H1 (cell line): ENCODE measurements at regions not wholly inside any gene's neighbourhood (a gene's known extent, or its start where the extent isn't known, plus 50 kb on each side); places are given as distances from the start of the nearest gene placed in this dataset.

Experiments used
- CTCF ChIA-PET: fragments of 300-600 bp; sonication (Branson Sonifier 250); formaldehyde crosslinking; loops from one replicate; lab custom pipeline; 2021; ENCODE audit not compliant: partially characterized antibody; lab: Charles Lee
- POLR2A ChIA-PET: fragments of 300-600 bp; sonication (Branson Sonifier 250); formaldehyde crosslinking; loops from one replicate; lab custom pipeline; 2021; ENCODE audit warnings: inconsistent platforms; ENCODE audit not compliant: partially characterized antibody; lab: Charles Lee
- DNase-seq, 2 experiments: peaks; one replicate each; pipeline versions ENCODE4 v3.0.0 to v3.0.0-alpha.2; 2010 to 2022; ENCODE audit warnings: low spot score in 2 of 2, low read depth in 1 of 2, mixed read lengths in 1 of 2
- FAIRE-seq: peaks from 2 replicates; lab custom pipeline; 2011; peaks lifted over from hg19 to GRCh38; lab: Jason Lieb, UNC
- H2AFZ ChIP-seq: 2 replicates; pipeline ENCODE4 v1.8.1; 2012; ENCODE audit warnings: low read length, inconsistent platforms
- H2AK5ac ChIP-seq: 2 replicates; pipeline ENCODE4 v1.6.1; 2013; ENCODE audit warnings: low read depth, low read length
- H2BK120ac ChIP-seq: replicated peaks from 2 replicates; pipeline ENCODE3; 2013; ENCODE audit warnings: low read depth, low read length, inconsistent platforms
- H2BK12ac ChIP-seq: 2 replicates; pipeline ENCODE4 v1.6.1; 2013; ENCODE audit warnings: low read depth, low read length
- H2BK15ac ChIP-seq: 2 replicates; pipeline ENCODE4 v1.6.1; 2013; ENCODE audit warnings: low read length
- H2BK20ac ChIP-seq: 2 replicates; pipeline ENCODE4 v1.6.1; 2013; ENCODE audit warnings: low read length
- H2BK5ac ChIP-seq: 2 replicates; pipeline ENCODE4 v1.6.1; 2013; ENCODE audit warnings: low read depth, low read length
- H3K14ac ChIP-seq: 2 replicates; pipeline ENCODE4 v1.6.1; 2013; ENCODE audit warnings: inconsistent platforms; ENCODE audit not compliant: insufficient read length
- H3K18ac ChIP-seq: 2 replicates; pipeline ENCODE4 v1.6.1; 2013; ENCODE audit warnings: low read length; ENCODE audit errors: extremely low read depth
- H3K23ac ChIP-seq: 2 replicates; pipeline ENCODE4 v1.6.1; 2013; ENCODE audit warnings: inconsistent platforms; ENCODE audit not compliant: insufficient read length
- H3K23me2 ChIP-seq: 2 replicates; pipeline ENCODE4 v1.6.1; 2013; ENCODE audit warnings: low read depth, low read length
- H3K27ac ChIP-seq: 2 replicates; pipeline ENCODE4 v1.6.1; 2011; ENCODE audit warnings: low read depth, low read length, inconsistent platforms
- H3K27me3 ChIP-seq, 4 experiments: replicated peaks in 1 of 4; 1 replicate in 1 of 4; 2 replicates in 3 of 4; pipeline versions ENCODE4 v1.6.1 to v1.8.1; 2011 to 2013; ENCODE audit warnings: low read length in 3 of 4, mild to moderate bottlenecking in 3 of 4, inconsistent platforms in 2 of 4, mixed read lengths in 2 of 4, moderate library complexity in 1 of 4; ENCODE audit not compliant: control insufficient read depth in 3 of 4, insufficient read depth in 3 of 4; ENCODE audit errors: extremely low read depth in 1 of 4
- H3K36me3 ChIP-seq, 4 experiments: 2 replicates each; pipeline versions ENCODE4 v1.6.1 to v1.8.1; 2011 to 2013; ENCODE audit warnings: mild to moderate bottlenecking in 4 of 4, low read length in 3 of 4, moderate library complexity in 2 of 4, control low read depth in 1 of 4, inconsistent platforms in 1 of 4; ENCODE audit not compliant: insufficient read depth in 4 of 4, control insufficient read depth in 2 of 4
- H3K4ac ChIP-seq: replicated peaks from 2 replicates; pipeline ENCODE3; 2013; ENCODE audit warnings: low read length, low read depth, mixed read lengths, inconsistent platforms; ENCODE audit not compliant: insufficient read length
- H3K4me1 ChIP-seq, 4 experiments: replicated peaks in 1 of 4; 1 replicate in 1 of 4; 2 replicates in 3 of 4; pipeline versions ENCODE4 v1.6.1 to v1.8.1; 2011 to 2013; ENCODE audit warnings: low read length in 3 of 4, inconsistent platforms in 2 of 4, mixed read lengths in 1 of 4; ENCODE audit not compliant: insufficient read depth in 4 of 4, control insufficient read depth in 3 of 4
- H3K4me2 ChIP-seq, 2 experiments: 2 replicates each; pipeline versions ENCODE4 v1.6.1 to v1.8.1; 2011 to 2013; ENCODE audit warnings: low read depth in 2 of 2, low read length in 2 of 2, control low read depth in 1 of 2, inconsistent platforms in 1 of 2, mild to moderate bottlenecking in 1 of 2; ENCODE audit not compliant: insufficient read depth in 1 of 2
- H3K4me3 ChIP-seq, 4 experiments: fragments of 200-600, 300-600 bp in 1 of 4; sonication (generic), shearing (Covaris generic), sonication (Bioruptor Twin) in 1 of 4; 2 replicates each; pipeline versions ENCODE4 v1.5.1 to v1.8.1; 2011 to 2016; ENCODE audit warnings: low read length in 4 of 4, low read depth in 3 of 4, control low read depth in 2 of 4, inconsistent platforms in 2 of 4, mild to moderate bottlenecking in 2 of 4, mixed read lengths in 1 of 4, moderate library complexity in 1 of 4; ENCODE audit not compliant: insufficient read depth in 2 of 4; ENCODE audit errors: extremely low read depth in 1 of 4
- H3K56ac ChIP-seq: replicated peaks from 2 replicates; pipeline ENCODE3; 2013; ENCODE audit warnings: low read depth, mild to moderate bottlenecking, mixed read lengths, low read length, inconsistent platforms; ENCODE audit not compliant: insufficient read length
- H3K79me1 ChIP-seq: 2 replicates; pipeline ENCODE4 v1.6.1; 2013; ENCODE audit warnings: low read depth, low read length, control low read depth
- H3K79me2 ChIP-seq, 2 experiments: 2 replicates each; pipeline versions ENCODE4 v1.6.1 to v1.8.1; 2012 to 2013; ENCODE audit warnings: low read length in 2 of 2, mild to moderate bottlenecking in 2 of 2, inconsistent platforms in 1 of 2; ENCODE audit not compliant: insufficient read depth in 2 of 2, control insufficient read depth in 1 of 2
- H3K9ac ChIP-seq, 4 experiments: replicated peaks in 1 of 4; 1 replicate in 1 of 4; 2 replicates in 3 of 4; pipeline versions ENCODE4 v1.6.1 to v1.8.1; 2011 to 2013; ENCODE audit warnings: low read depth in 3 of 4, low read length in 3 of 4, control low read depth in 2 of 4, mild to moderate bottlenecking in 2 of 4, moderate library complexity in 2 of 4, inconsistent platforms in 1 of 4; ENCODE audit errors: extremely low read depth in 1 of 4
- H3K9me3 ChIP-seq, 2 experiments: 2 replicates each; pipeline versions ENCODE4 v1.6.1 to v1.8.1; 2012 to 2013; ENCODE audit warnings: mild to moderate bottlenecking in 2 of 2, moderate library complexity in 2 of 2, control low read depth in 1 of 2, inconsistent platforms in 1 of 2, low read depth in 1 of 2, low read length in 1 of 2, mixed read lengths in 1 of 2; ENCODE audit not compliant: insufficient read depth in 2 of 2
- H4K20me1 ChIP-seq, 2 experiments: replicated peaks in 1 of 2; 2 replicates each; pipeline versions ENCODE3 to v1.8.1; 2011 to 2013; ENCODE audit warnings: inconsistent platforms in 2 of 2, low read length in 2 of 2, mild to moderate bottlenecking in 1 of 2; ENCODE audit not compliant: insufficient read depth in 2 of 2, control insufficient read depth in 1 of 2
- H4K5ac ChIP-seq: 2 replicates; pipeline ENCODE4 v1.6.1; 2013; ENCODE audit warnings: low read length, low read depth, mixed read lengths, inconsistent platforms; ENCODE audit not compliant: insufficient read length
- H4K8ac ChIP-seq: 2 replicates; pipeline ENCODE4 v1.8.0; 2013; ENCODE audit warnings: mild to moderate bottlenecking, moderate library complexity, low read length, inconsistent platforms; ENCODE audit not compliant: insufficient read depth; ENCODE audit errors: extremely low read depth
- H4K91ac ChIP-seq: replicated peaks from 2 replicates; pipeline ENCODE3; 2013; ENCODE audit warnings: low read length, mixed read lengths, inconsistent platforms; ENCODE audit not compliant: insufficient read length
- CBX8 ChIP-seq: fragments of 300-800, 300-1000 bp; sonication (generic); IDR thresholded peaks from 2 replicates; pipeline ENCODE4 v1.7.1; 2016; ENCODE audit warnings: low read depth, low read length, borderline replicate concordance
- EZH2 ChIP-seq: fragments of 200-600 bp; sonication (generic); IDR thresholded peaks from 2 replicates; pipeline ENCODE4 v1.7.1; 2012; ENCODE audit warnings: low read depth, mild to moderate bottlenecking, moderate library complexity, low read length, inconsistent platforms; ENCODE audit not compliant: severe bottlenecking
- JUN ChIP-seq: IDR thresholded peaks from 2 replicates; pipeline ENCODE4 v1.6.1; 2011; ENCODE audit warnings: low read depth, mild to moderate bottlenecking, improper control_type of control experiment, low read length
- KDM1A ChIP-seq: fragments of 200-600, 300-600 bp; sonication (generic); IDR thresholded peaks from 2 replicates; pipeline ENCODE4 v1.7.1; 2016; ENCODE audit warnings: mild to moderate bottlenecking, low read length, borderline replicate concordance
- PHF8 ChIP-seq: fragments of 200-600 bp; sonication (generic); conservative IDR thresholded peaks from 2 replicates; pipeline ENCODE4 v1.7.1; 2012; ENCODE audit warnings: low read depth, mild to moderate bottlenecking, inconsistent platforms, low read length, moderate library complexity
- POLR2A ChIP-seq, 2 experiments: IDR thresholded peaks; 1 replicate in 1 of 2; 2 replicates in 1 of 2; pipeline ENCODE4 v1.6.1; 2011; ENCODE audit warnings: low read depth in 2 of 2, low read length in 2 of 2, mild to moderate bottlenecking in 2 of 2; ENCODE audit errors: control extremely low read depth in 1 of 2
- RBBP5 ChIP-seq: IDR thresholded peaks from 2 replicates; pipeline ENCODE4 v1.7.1; 2012; ENCODE audit warnings: low read depth, mild to moderate bottlenecking, inconsistent platforms, low read length, moderate library complexity, borderline replicate concordance
- RNF2 ChIP-seq: fragments of 200-900, 300-1000 bp; sonication (generic); IDR thresholded peaks from 2 replicates; pipeline ENCODE4 v1.7.1; 2016; ENCODE audit warnings: borderline replicate concordance, low read depth, mild to moderate bottlenecking, antibody characterized with exemption, low read length; ENCODE audit not compliant: poor library complexity, severe bottlenecking; ENCODE audit errors: missing control alignments
- TAF1 ChIP-seq: IDR thresholded peaks from 2 replicates; pipeline ENCODE4 v1.6.1; 2011; ENCODE audit warnings: mild to moderate bottlenecking, low read depth, low read length
- TAF7 ChIP-seq: optimal IDR thresholded peaks from 2 replicates; pipeline ENCODE3; 2011; ENCODE audit warnings: low read depth, mild to moderate bottlenecking, inconsistent platforms, low read length, moderate library complexity, borderline replicate concordance
- TF ChIP-seq, protein P1 (sequence below), 3 experiments: IDR thresholded peaks; 1 replicate in 2 of 3; 2 replicates in 1 of 3; pipeline versions ENCODE4 v1.5.1 to v1.6.1; 2011; ENCODE audit warnings: low read length in 3 of 3, mild to moderate bottlenecking in 3 of 3, inconsistent platforms in 2 of 3, low read depth in 1 of 3, moderate library complexity in 1 of 3; ENCODE audit not compliant: insufficient read depth in 1 of 3; ENCODE audit errors: control extremely low read depth in 1 of 3
- TF ChIP-seq, protein P2 (sequence below): IDR thresholded peaks from 2 replicates; pipeline ENCODE4 v1.6.1; 2012; ENCODE audit warnings: inconsistent platforms

DNA sequence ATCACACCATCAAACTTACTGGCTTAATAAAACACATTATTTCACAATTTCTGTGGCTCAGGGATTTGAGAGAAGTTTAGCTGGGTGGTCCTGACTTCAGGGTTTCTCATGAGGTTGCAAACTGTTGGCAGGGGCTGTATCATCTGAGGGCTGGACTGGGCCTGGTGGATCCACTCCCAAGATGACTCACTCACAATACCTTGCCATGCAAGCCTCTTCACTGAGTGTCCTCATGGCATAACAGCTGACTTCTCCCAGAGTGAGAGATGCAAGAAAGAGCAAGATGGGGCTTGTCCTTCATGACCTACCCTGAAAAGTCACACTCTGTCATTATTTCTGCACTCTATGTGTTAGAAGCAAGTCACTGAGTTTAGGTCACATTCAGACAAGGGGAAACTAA lies 73.8 kb downstream of the AQP4 start:
- no peak overlapping the region for H2BK5ac ChIP-seq
- no peak overlapping the region for H2BK120ac ChIP-seq
- no peak overlapping the region for H2BK15ac ChIP-seq
- H3K23ac ChIP-seq, result no peak overlapping the region
- H2BK20ac ChIP-seq, result no peak overlapping the region
- H3K4me1 ChIP-seq, result no peaks in the 10 kb centered on the region
- H3K4me2 ChIP-seq, result no peak overlapping the region
- no peak overlapping the region for H2AK5ac ChIP-seq
- no peaks in the 10 kb centered on the region for H3K79me1 ChIP-seq
- no peaks in the 10 kb centered on the region for H3K23me2 ChIP-seq
- H2AFZ ChIP-seq, result 0 out of 2 replicates have a peak overlapping the region, but pooled peaks have one; percentile 51
- no peak overlapping the region for H4K91ac ChIP-seq
- H3K36me3 ChIP-seq, result no peaks in the 10 kb centered on the region
- H3K14ac ChIP-seq, result no peak overlapping the region
- FAIRE-seq (no peak), DNase-seq (no peak)
- ChIA-PET POLR2A (no interaction called here), CTCF (interaction anchor here (1.9 kb wide), 1 partner anchor 170 kb away, joined by 5 read pairs; no protein-coding TSS in a partner anchor)
- no peak overlapping the region for H3K27ac ChIP-seq
- no peak overlapping the region for H3K4me3 ChIP-seq
- no peak overlapping the region for H4K5ac ChIP-seq
- H4K20me1 ChIP-seq, result no peaks in the 10 kb centered on the region
- no peaks in the 10 kb centered on the region for H3K79me2 ChIP-seq
- no peaks in the 10 kb centered on the region; a peak in 1 of 7 replicates for H3K27me3 ChIP-seq
- H2BK12ac ChIP-seq, result no peak overlapping the region
- H3K56ac ChIP-seq, result no peak overlapping the region
- no peak overlapping the region for H4K8ac ChIP-seq
- H3K4ac ChIP-seq, result no peak overlapping the region
- no peak overlapping the region for H3K18ac ChIP-seq
- no peaks in the 10 kb centered on the region for H3K9me3 ChIP-seq
- no peak overlapping the region for H3K9ac ChIP-seq
- TF ChIP-seq TAF1 (no peak), CBX8 (no peak), PHF8 (no peak), EZH2 (no peak), KDM1A (no peak), JUN (no peak), RNF2 (no peak), TAF7 (no peak), POLR2A (IDR thresholded peaks at IDR 0.05; ENCODE audit: control extremely low read depth in 1 of 2, low read depth in 2 of 2, low read length in 2 of 2) (no peak), RBBP5 (no peak)
- TF ChIP-seq, protein P1, sequence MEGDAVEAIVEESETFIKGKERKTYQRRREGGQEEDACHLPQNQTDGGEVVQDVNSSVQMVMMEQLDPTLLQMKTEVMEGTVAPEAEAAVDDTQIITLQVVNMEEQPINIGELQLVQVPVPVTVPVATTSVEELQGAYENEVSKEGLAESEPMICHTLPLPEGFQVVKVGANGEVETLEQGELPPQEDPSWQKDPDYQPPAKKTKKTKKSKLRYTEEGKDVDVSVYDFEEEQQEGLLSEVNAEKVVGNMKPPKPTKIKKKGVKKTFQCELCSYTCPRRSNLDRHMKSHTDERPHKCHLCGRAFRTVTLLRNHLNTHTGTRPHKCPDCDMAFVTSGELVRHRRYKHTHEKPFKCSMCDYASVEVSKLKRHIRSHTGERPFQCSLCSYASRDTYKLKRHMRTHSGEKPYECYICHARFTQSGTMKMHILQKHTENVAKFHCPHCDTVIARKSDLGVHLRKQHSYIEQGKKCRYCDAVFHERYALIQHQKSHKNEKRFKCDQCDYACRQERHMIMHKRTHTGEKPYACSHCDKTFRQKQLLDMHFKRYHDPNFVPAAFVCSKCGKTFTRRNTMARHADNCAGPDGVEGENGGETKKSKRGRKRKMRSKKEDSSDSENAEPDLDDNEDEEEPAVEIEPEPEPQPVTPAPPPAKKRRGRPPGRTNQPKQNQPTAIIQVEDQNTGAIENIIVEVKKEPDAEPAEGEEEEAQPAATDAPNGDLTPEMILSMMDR (IDR thresholded peaks at IDR 0.05; ENCODE audit: control extremely low read depth in 1 of 3, insufficient read depth in 1 of 3, low read depth in 1 of 3, low read length in 3 of 3), result no peak
- TF ChIP-seq, protein P2, sequence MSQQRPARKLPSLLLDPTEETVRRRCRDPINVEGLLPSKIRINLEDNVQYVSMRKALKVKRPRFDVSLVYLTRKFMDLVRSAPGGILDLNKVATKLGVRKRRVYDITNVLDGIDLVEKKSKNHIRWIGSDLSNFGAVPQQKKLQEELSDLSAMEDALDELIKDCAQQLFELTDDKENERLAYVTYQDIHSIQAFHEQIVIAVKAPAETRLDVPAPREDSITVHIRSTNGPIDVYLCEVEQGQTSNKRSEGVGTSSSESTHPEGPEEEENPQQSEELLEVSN, result no peak
